ENCODE measurements at regions not wholly inside any gene's neighbourhood (a gene's known extent, or its start where the extent isn't known, plus 50 kb on each side); places are given as distances from the start of the nearest gene placed in this dataset.
"Not testable (repeated sequence)": the region's sequence is repeated elsewhere in the genome, so short reads cannot be mapped to it uniquely, and the experiment has no call there.

DNA sequence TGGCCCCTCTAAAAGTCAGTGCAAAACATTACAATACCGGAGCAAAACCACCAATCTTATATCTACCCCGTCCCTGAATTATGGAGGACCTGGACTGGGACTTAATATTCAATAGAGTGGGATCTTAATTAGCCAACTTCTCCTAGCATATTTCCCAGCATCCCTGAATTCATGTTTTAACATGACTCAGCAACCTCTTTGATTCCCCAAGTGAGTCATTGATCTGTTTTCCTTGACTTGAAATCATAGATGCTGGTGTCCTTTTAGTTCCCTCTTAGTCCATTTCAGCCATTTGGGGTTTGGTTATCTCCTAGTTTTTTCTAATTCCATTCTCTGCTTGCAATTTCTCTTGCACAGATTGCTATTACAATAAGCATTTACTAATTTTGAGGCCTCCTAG lies 677.7 kb upstream of the CELF4 start:
- no peak for DNase-seq (ENCODE audit: low spot score)

DNA sequence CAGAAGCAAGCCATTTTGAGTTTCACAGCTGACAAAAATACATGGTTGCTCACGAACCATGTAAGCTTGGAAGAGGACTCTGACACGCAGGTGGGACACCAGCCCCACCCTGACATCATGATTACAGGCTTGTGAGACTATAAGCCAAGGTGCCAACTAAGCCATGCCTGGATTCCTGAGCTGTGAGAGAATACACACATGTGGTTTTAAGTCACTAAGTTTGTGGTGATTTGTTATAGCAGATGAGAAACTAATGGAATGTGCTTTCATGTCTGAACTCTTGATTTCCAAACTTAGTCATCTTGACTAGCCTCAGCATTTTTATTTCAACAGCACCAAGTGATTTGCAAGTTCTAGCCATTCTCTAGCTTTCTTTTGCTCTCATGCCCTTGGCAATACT lies 676.1 kb upstream of the CELF4 start:
- peak; percentile 56 for DNase-seq (ENCODE audit: low spot score)

DNA sequence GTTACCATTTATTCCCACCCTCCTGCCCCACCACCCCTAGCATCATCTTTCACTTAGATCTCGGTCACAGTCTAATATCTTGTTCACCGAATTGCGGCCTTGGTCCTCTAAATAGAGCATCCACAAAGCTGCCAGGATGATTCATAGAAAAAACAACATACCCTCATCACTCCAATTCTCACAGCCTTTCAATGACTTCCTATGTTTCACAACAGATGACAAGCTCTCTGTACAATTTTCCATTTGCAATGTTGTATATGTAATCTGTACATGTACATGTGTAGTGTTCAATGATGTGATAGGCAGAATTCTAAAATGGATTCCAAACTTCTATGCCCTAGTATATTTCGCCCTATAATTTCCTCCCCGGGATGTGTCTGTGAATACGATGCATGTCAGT lies 675.6 kb upstream of the CELF4 start:
- DNase-seq (ENCODE audit: low spot score): peak; percentile 27

DNA sequence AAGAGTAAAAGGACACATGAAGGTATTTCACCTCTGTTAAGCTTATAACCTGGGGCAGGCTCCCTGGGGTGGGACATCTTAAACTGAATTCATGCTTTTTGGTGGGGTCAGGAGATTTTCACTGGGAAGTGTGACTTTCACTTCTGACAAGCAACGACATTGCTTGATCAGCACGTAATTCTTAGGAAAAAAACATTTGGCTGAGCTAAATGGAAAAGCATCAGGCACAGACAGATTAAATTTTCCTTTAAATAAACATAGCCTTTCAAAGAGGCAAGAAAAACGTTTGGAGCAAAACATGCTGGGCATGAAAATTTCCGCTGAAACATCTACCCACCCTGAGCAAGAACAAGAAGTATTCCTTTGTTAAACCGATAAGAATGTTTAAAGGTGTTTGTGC lies 674.0 kb upstream of the CELF4 start:
- no peak for DNase-seq (ENCODE audit: low spot score)

DNA sequence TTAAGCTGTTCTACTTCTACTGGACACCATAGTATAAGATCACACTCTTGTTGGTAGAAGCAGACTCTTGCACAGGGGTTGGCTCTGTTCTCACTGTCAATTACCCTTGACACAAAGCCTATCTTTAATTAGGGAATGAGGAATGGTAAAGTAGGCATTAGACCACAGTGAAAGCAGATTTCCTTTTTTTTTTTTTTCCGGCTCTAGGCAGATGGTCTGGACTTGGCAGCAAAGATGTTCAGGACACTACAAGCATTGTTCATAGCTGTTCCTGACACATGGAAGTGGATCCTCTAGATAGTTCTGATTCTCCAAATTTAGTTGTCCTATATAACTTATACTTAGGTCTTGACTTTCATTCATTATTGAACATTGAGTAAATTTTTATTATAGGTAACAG lies 672.2 kb upstream of the CELF4 start:
- no peak for DNase-seq (ENCODE audit: low spot score)

DNA sequence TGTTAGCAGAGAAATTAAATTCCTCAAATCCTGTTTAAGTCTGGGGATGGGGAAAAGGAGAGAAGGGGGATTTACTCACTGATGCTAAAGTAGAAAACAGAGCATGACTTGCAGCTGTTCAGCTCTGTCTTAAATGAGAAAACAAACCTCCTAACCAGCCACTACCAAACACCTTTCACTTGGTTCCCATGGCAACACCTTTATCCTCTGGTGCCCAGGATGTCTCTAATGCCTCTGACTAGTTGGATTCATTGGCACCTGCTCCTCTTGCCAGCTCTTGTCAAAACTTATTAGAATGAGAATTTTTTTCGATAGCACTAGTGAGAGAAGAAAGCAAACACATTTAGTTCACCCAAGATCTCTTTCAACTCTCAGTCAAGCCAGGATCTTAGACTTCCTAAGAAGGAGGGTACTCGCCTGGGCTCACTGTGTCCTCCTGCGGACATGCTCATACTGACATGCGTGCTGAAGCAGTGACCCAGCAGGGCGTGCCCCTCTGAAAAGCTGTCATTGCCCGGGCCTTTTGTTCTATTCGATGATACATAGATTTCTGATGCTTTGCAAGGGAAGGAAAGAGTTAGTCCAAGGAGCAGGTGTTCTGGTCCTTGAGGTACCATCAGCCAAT lies 656.0 kb upstream of the CELF4 start:
- no peak for DNase-seq (ENCODE audit: low spot score)

DNA sequence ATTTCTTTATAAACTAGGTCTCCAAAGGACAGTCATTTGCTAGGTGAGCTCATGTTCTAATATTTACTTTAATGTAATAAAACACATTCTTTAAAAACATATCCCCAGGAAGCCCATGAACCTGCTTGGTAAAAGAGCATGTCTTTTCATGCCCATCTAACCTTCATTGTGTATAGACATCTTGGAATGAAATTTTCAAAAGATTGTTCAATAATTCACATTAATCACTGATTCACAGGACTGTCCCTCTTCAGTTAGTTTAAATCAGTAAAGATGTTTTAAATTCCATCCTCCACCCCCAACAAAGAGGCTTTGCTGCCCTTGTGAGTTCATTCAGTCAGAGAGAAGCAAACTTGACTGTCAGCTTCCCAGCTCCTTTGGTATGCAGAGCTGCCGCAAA lies 633.4 kb upstream of the CELF4 start:
- DNase-seq (ENCODE audit: low spot score): no peak

DNA sequence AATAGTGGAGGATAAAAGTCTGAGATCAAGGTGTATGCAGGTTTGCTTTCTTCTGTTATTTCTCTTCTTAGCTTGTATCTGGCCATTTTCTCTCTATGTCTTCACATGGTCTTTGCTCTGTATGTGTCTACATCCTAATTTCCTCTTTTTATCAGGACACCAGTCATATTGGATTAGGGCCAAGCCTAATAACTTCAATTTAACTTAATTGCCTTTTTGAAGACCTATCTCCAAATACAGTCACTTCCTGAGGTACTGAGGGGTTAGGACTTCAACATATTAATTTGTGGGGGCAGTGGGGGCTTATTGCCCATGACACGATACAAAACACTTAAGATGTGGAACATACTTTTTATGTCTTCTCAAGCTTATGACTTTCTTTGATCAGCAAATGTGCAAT lies 632.9 kb upstream of the CELF4 start:
- DNase-seq (ENCODE audit: low spot score): no peak

DNA sequence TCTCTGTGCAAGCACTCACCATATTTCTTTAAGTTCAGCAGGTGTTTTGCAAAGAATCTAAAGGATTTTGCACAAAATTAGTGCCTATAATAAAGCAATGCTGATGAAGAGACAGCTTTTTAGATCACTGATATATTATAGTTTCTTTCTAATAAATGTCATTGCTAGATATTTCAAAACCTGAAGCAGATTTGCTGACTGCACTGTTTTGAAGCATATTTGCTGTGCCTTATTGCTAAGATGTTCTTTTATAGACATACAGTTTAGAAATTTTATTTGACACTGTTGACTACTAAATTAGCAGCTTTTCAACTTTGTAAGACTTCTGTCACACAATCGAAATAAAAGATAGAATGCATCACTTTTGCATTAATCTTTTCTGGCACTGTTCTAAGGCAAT lies 620.9 kb upstream of the CELF4 start:
- DNase-seq (ENCODE audit: low spot score): no peak

DNA sequence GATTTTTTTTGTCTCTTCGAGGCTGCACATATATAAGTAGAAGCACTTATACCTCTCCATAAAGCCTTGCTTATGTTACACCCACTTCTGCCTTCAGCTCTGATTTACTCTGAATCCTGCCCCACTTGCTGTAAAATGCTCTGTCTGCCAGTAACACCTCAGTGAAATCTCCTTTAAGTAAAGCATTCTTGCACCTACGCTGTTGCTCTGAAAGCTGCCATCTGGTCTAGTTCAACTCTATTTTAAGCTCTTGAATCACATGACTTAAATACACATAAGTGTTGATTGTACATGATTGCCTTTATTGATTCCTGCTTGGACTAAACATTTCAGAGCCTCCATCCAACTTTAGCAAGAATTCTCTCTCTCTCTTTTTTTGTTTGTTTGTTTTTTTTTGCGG lies 609.0 kb upstream of the CELF4 start:
- no peak for DNase-seq (ENCODE audit: low spot score)

DNA sequence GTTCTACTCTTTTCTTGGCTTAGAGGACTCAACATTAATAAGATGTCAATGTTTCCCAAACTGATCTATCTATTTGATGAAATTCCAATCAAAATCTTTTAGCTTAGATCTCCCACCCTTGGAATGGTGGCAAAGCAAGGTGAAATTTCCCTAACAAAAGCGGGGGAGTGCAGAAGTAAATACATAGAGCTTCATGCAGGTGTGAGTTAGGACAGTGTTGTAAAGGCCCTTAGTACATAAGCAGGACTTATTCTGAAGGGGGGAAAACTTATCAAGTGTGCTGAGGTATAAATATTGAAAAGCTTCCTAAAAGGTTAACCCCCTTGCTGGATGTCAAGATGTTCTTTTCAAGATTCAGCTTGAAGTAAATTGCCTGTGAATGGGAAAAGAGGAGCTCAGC lies 608.6 kb upstream of the CELF4 start:
- no peak for DNase-seq (ENCODE audit: low spot score)

DNA sequence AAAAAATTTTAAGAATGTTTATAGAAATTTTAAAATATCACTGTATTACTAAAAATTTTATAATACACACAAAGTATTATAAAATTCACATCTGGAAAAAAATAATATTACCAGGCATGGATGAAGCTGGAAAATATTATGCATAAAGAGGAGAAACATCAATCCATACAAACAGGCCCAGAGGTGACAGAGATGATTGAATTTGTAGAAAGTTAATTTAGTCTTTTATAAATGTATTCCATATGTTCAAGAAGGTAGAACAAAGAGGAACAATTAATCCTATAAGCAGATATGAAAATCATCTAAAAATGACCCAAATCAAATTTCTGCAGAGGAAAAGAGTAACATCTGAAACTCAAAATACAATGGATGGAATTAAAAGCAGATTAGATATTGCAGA lies 605.2 kb upstream of the CELF4 start:
- no peak for DNase-seq (ENCODE audit: low spot score)

DNA sequence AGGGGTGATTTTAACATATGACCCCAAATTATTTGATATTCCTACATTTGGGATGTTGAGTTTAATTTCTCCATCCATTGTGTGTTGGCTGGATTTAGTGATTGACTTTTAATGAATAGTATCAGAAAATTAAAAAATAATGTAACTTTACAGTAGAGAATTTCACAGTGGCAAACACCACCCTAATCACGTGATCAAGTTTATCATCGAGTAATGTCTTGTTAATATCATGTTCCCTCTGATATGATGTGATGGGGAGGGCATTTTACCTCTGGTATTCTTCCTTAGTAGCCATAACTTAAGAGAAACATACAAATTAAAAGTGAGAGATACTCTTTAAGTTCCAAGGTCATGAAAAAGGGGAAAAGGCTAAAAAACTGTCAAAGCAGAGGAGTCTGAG lies 602.0 kb upstream of the CELF4 start:
- DNase-seq (ENCODE audit: low spot score): no peak

DNA sequence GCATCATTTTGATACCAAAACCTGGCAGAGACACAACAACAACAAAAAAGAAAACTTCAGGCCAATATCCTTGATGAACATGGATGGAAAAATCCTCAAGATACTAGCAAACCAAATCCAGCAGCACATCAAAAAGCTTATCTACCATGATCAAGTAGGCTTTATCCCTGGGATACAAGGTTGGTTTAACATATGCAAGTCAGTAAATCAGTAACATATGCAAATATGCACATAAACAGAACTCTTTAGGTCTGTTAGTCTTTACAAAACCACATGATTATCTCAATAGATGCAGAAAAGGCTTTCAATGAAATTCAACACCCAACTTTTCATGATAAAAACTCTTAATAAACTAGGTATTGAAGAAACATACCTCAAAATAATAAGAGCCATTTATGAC lies 587.5 kb upstream of the CELF4 start:
- DNase-seq (ENCODE audit: low spot score): not testable (repeated sequence)

DNA sequence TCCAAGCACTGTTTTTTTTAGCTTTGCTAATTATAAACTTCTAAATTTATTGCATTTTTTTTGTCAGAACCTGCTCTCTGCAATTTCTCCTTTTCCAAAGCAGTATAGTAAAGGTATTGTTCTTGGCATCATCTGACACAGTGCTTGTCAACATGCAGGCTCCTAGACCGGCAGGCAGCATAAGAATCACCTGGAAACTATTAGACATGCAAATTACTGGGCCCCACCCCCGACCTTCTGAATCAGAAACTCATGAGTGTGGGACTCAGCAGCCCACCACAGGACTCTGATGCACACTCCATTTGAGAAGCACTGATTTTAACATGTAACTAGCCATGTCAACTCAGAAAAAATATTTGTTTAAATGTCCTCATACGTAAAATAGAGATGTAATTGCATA lies 551.1 kb upstream of the CELF4 start:
- DNase-seq (ENCODE audit: low spot score): no peak

DNA sequence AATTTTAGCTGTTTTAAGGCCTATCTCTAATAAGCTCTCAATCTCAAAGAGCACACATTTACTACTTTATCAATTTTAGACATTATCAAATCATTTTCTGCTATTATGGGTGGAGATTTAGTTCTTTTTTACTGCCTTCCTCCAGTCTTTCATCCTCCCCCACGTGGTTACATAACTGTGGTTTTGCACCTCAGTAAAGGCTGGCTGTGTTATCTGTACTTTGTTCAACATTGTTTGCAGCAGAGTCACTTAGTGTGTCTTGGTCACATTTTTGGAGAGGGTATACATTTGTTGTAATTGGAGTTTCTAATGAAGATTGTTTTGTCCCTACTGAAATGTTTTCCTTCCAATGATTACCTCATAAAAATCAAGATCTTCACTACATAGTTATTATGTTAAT lies 549.6 kb upstream of the CELF4 start:
- DNase-seq (ENCODE audit: low spot score): no peak

DNA sequence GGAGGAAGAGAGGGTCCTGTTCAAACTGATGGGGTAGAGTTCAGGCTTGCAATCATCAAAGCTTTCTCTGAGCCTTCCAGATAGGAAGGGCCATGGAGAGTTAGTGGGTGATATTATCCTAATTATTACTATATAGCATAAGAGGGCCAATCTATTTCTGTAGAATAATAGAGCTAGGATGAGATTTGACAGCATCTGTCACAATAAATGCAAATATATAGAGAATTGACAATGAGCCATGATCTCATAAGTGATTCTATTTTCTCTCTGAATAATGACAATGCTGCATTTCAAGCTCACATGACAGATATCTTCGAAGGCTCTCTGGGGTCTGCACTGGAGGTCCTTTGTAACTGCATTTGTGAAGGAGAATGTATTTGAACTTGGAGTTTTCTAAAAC lies 521.9 kb upstream of the CELF4 start:
- DNase-seq (ENCODE audit: low spot score): no peak

DNA sequence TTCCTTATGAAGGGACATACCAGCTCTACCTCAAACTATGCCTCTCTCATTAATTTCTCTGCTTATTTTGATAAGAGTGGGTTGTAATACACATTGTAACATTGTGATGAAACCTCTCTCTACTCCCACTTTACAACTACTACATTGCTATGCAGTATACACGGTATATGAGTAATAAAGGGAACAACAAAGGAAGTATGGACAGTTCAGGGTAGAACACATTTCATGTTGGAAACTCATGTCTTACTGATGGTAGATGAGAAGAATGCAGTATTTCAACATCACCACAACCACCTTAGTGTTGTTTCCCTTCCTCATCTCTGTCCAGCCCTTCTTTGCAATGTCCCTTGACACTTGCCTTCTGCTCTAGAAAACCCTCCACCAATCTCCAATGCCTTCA lies 515.9 kb upstream of the CELF4 start:
- DNase-seq (ENCODE audit: low spot score): no peak

DNA sequence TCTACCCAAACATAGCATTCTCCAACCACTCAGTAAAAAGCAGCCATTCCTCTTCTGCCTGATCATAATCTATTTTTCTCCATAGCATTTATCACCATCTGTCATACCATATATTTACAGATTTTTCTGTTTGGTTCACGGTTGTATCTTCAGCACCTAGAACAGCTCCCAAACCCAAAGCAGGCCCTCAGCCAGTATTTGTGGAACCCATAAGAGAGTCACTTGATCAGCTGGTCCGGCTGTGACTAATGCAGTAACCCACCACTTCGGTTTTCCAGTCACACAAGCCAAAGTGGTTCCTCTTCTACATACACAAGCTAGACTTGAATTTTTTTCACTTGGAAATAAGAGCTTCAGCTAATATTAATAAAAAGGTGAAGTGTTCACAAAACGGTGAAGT lies 511.6 kb upstream of the CELF4 start:
- no peak for DNase-seq (ENCODE audit: low spot score)

DNA sequence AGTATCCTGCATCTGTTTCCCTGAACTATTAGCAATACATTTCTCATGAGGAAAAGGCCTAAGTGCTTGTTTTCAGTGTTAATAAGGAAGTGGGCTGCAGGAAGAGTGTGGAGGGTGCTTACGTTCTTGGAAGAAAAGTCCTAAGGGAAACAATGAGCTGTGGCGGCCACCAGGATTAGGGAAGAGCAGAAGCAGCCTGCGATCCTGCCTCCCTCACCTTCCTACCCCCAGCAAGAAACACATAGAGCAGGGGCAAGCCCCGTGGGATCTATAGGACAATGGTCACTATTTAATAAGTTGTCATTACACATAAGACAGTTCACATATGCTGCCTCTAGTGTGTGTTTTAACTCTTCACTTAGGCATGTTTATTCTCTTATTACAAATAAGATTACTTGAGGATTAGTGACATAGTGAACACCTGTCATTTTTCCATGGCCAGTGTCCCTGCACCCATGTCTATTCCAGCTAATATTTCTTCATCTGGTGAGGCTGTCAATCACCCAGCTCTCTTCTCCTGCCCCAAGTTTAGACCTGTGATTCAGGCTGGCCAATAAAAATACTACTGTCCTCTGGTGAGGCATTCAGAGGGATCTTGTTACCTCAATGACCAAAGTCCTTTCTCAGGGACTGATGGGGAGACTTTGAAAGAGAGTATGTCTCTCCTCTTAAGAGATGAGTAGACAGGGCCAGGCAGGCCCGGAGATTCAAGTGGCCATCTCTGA lies 510.9 kb upstream of the CELF4 start:
- no peak for DNase-seq (ENCODE audit: low spot score)

DNA sequence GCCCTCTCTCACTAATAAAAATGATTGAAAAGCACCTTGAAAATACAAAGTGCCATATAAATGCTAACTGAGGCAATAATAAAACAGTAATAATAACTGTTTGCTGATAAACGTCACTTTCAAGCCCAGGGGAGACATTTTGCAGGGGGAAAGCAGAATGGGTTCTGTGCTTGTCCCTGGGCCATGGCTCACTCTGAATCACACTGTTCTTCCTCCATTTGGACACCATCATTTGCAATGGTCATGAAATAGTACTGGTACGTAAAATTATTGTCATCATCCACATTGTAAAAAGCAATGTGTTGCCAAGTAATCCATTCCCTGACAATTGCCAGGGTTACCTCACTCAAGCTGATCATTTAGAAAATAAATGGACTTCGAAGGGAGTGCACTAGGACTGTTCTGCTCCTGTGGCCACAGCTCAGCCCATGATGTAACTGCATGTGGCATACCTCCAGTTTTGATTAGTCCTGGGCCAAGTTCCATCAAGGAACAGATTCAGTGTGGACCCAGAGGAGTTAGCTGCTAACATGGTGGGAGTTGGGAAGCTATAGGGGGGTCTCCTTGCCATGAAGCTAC lies 508.8 kb upstream of the CELF4 start:
- DNase-seq (ENCODE audit: low spot score): no peak

DNA sequence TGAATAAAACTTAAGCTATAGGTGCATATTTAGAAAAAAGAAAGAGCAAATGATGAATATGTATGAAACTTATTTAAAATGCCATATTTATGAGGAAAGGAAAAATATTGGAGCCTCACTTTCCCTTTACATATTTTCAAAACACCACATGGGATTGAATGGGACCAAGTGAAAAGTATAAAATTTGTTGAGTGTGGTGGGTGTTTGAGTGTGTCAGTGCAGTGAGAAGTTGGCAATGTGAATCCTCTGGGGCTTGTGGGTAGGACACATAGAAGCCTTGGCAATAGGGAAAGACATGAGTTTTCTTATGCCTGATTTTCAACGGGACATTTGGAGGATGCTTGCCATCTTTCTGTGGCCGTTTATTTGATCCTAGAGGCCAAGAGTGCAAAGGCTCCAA lies 502.2 kb upstream of the CELF4 start:
- DNase-seq (ENCODE audit: low spot score): no peak

DNA sequence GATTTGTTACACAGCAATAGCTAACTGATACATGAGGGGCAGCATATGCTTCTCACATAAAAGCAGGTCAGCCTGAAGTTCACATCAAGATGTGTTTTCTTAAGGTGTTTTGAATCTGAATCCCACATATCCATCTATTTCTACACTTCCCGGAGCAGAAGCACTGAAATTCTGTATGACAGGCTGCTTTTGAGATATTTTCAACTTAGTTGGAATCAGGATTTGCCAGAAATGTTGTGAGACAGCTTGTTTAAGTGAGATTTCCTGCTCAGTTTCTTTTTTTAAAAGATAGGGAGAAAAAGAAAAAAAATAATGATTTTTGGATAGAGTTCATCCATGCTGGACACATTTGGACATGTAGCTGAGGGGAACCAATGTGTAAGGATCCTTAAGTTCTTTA lies 501.5 kb upstream of the CELF4 start:
- DNase-seq (ENCODE audit: low spot score): no peak
